WTC11 (cell line): ENCODE measurements at regions not wholly inside any gene's neighbourhood (a gene's known extent, or its start where the extent isn't known, plus 50 kb on each side); places are given as distances from the start of the nearest gene placed in this dataset.

Experiments used
- ATAC-seq: fragments of 200-7000 bp; cut with Tn5 transposase; 2 replicates; pipeline ENCODE4 v1.10.0; 2021; ENCODE audit warnings: mild to moderate bottlenecking, moderate library complexity
- CTCF ChIA-PET: fragments of 300-600 bp; sonication (Branson Sonifier 250); formaldehyde crosslinking; loops from one replicate; lab custom pipeline; 2021; ENCODE audit warnings: antibody characterized with exemption; lab: Charles Lee
- POLR2A ChIA-PET: fragments of 350-600 bp; sonication (Branson Sonifier 250); formaldehyde crosslinking; loops from one replicate; lab custom pipeline; 2021; ENCODE audit warnings: antibody characterized with exemption; lab: Charles Lee
- DNase-seq: peaks from one replicate; pipeline ENCODE4 v3.0.0; 2021; ENCODE audit warnings: low spot score
- H3K27ac Mint-ChIP-seq: 2 replicates; pipeline ENCODE4 v1.8.0; 2021; ENCODE audit warnings: mixed read lengths
- H3K27me3 Mint-ChIP-seq: 2 replicates; pipeline ENCODE4 v1.8.0; 2021; ENCODE audit warnings: low read depth, mild to moderate bottlenecking, moderate library complexity, mixed read lengths
- H3K36me3 Mint-ChIP-seq: 2 replicates; pipeline ENCODE4 v1.8.0; 2021; ENCODE audit warnings: mixed read lengths
- H3K4me1 Mint-ChIP-seq: 2 replicates; pipeline ENCODE4 v1.8.0; 2022; ENCODE audit warnings: mixed read lengths
- H3K4me3 Mint-ChIP-seq: 2 replicates; pipeline ENCODE4 v1.8.0; 2021; ENCODE audit warnings: mild to moderate bottlenecking, moderate library complexity, mixed read lengths
- H3K9me3 Mint-ChIP-seq: 2 replicates; pipeline ENCODE4 v1.8.0; 2021; ENCODE audit warnings: mixed read lengths
- ARID4B ChIP-seq: sonication (generic); formaldehyde crosslinking; IDR thresholded peaks from 2 replicates; pipeline ENCODE4 v1.8.0; 2023; ENCODE audit warnings: missing genetic modification reagents, mild to moderate bottlenecking, borderline replicate concordance
- ATF1 ChIP-seq: sonication (generic); formaldehyde crosslinking; IDR thresholded peaks from 2 replicates; pipeline ENCODE4 v1.8.1; 2023; ENCODE audit warnings: mild to moderate bottlenecking, moderate library complexity, missing genetic modification reagents
- CBFB ChIP-seq: sonication (generic); formaldehyde crosslinking; IDR thresholded peaks from 2 replicates; pipeline ENCODE4 v1.8.1; 2022; ENCODE audit warnings: mild to moderate bottlenecking, low read depth, missing genetic modification reagents
- CREB1 ChIP-seq: sonication (generic); formaldehyde crosslinking; IDR thresholded peaks from 2 replicates; pipeline ENCODE4 v1.8.0; 2023; ENCODE audit warnings: mild to moderate bottlenecking, missing genetic modification reagents
- E2F4 ChIP-seq: sonication (generic); formaldehyde crosslinking; IDR thresholded peaks from 2 replicates; pipeline ENCODE4 v1.8.1; 2022; ENCODE audit warnings: low read depth, mild to moderate bottlenecking, moderate library complexity, missing genetic modification reagents, borderline replicate concordance
- ESRRA ChIP-seq: sonication (generic); formaldehyde crosslinking; IDR thresholded peaks from 2 replicates; pipeline ENCODE4 v1.8.1; 2022; ENCODE audit warnings: mild to moderate bottlenecking, missing genetic modification reagents, borderline replicate concordance
- GABPB1 ChIP-seq: sonication (generic); formaldehyde crosslinking; IDR thresholded peaks from 2 replicates; pipeline ENCODE4 v1.8.1; 2023; ENCODE audit warnings: mild to moderate bottlenecking, missing genetic modification reagents
- GTF2I ChIP-seq: fragments of 250-450 bp; sonication (Bioruptor Pico); conservative IDR thresholded peaks from 2 replicates; pipeline ENCODE4 v1.4.0; 2021; ENCODE audit warnings: mild to moderate bottlenecking
- HMGA2 ChIP-seq: fragments of 250-450 bp; sonication (Bioruptor Pico); IDR thresholded peaks from 2 replicates; pipeline ENCODE4 v1.4.0; 2021; ENCODE audit warnings: mild to moderate bottlenecking, moderate library complexity
- IRF1 ChIP-seq: sonication (generic); formaldehyde crosslinking; IDR thresholded peaks from 2 replicates; pipeline ENCODE4 v1.8.0; 2023; ENCODE audit warnings: missing genetic modification reagents
- JUN ChIP-seq: sonication (generic); formaldehyde crosslinking; IDR thresholded peaks from 2 replicates; pipeline ENCODE4 v1.8.0; 2023; ENCODE audit warnings: mild to moderate bottlenecking, missing genetic modification reagents
- MLX ChIP-seq: sonication (generic); formaldehyde crosslinking; IDR thresholded peaks from 2 replicates; pipeline ENCODE4 v1.8.1; 2023; ENCODE audit warnings: mild to moderate bottlenecking, missing genetic modification reagents, moderate library complexity
- NFYB ChIP-seq: sonication (generic); formaldehyde crosslinking; conservative IDR thresholded peaks from 2 replicates; pipeline ENCODE4 v1.8.0; 2022; ENCODE audit warnings: low read depth, missing genetic modification reagents
- NR2C2 ChIP-seq: sonication (generic); formaldehyde crosslinking; IDR thresholded peaks from 2 replicates; pipeline ENCODE4 v1.8.0; 2022; ENCODE audit warnings: mild to moderate bottlenecking, missing genetic modification reagents
- PREB ChIP-seq: sonication (generic); formaldehyde crosslinking; IDR thresholded peaks from 2 replicates; pipeline ENCODE4 v1.8.1; 2022; ENCODE audit warnings: mild to moderate bottlenecking, missing genetic modification reagents, moderate library complexity, borderline replicate concordance
- SMAD3 ChIP-seq: sonication (generic); formaldehyde crosslinking; IDR thresholded peaks from 2 replicates; pipeline ENCODE4 v1.8.0; 2022; ENCODE audit warnings: missing genetic modification reagents, mild to moderate bottlenecking, borderline replicate concordance
- SOX15 ChIP-seq: fragments of 250-450 bp; sonication (Bioruptor Pico); IDR thresholded peaks from 2 replicates; pipeline ENCODE4 v1.9.0; 2021; ENCODE audit warnings: mild to moderate bottlenecking
- TEAD1 ChIP-seq: sonication (generic); formaldehyde crosslinking; IDR thresholded peaks from 2 replicates; pipeline ENCODE4 v1.8.0; 2022; ENCODE audit warnings: mild to moderate bottlenecking, missing genetic modification reagents
- USF2 ChIP-seq: sonication (generic); formaldehyde crosslinking; IDR thresholded peaks from 2 replicates; pipeline ENCODE4 v1.8.1; 2023; ENCODE audit warnings: mild to moderate bottlenecking, missing genetic modification reagents, moderate library complexity
- ZMAT4 ChIP-seq: fragments of 250-450 bp; sonication (Bioruptor Pico); IDR thresholded peaks from 2 replicates; pipeline ENCODE4 v1.9.0; 2021; ENCODE audit warnings: mild to moderate bottlenecking
- ZNF138 ChIP-seq: sonication (generic); formaldehyde crosslinking; conservative IDR thresholded peaks from 2 replicates; pipeline ENCODE4 v1.8.1; 2022; ENCODE audit warnings: mild to moderate bottlenecking, moderate library complexity, missing genetic modification reagents
- ZNF232 ChIP-seq: sonication (generic); formaldehyde crosslinking; IDR thresholded peaks from 2 replicates; pipeline ENCODE4 v1.8.0; 2022; ENCODE audit warnings: mild to moderate bottlenecking, missing genetic modification reagents
- ZNF281 ChIP-seq: sonication (generic); formaldehyde crosslinking; IDR thresholded peaks from 2 replicates; pipeline ENCODE4 v1.8.0; 2023; ENCODE audit warnings: mild to moderate bottlenecking, missing genetic modification reagents
- ZNF671 ChIP-seq: fragments of 250-450 bp; sonication (Bioruptor Pico); IDR thresholded peaks from 2 replicates; pipeline ENCODE4 v1.8.0; 2021; ENCODE audit warnings: mild to moderate bottlenecking

GRCh38 chr18:38174173-38174572, 608.6 kb upstream of the CELF4 start:
- no peak for DNase-seq
- POLR2A ChIA-PET, result interaction anchor here (0.6 kb wide), 1 partner anchor 9 kb away, joined by 4 read pairs; no protein-coding TSS in a partner anchor
- no peaks in the 10 kb centered on the region for H3K36me3 Mint-ChIP-seq
- no peak overlapping the region for H3K27ac Mint-ChIP-seq
- peak; percentile 65 for ATAC-seq
- H3K9me3 Mint-ChIP-seq, result no peaks in the 10 kb centered on the region
- H3K4me1 Mint-ChIP-seq, result peaks cover 14% of the 10 kb centered on the region
- CTCF ChIA-PET, result no interaction called here
- no peaks in the 10 kb centered on the region; the same call in 1 of the 2 replicates for H3K27me3 Mint-ChIP-seq
- no peak overlapping the region for H3K4me3 Mint-ChIP-seq
- TF ChIP-seq MLX (CRISPR knock-in tag) (no peak), ZNF671 (CRISPR knock-in tag) (no peak), TEAD1 (CRISPR knock-in tag) (no peak), SMAD3 (CRISPR knock-in tag) (no peak), SOX15 (CRISPR knock-in tag) (no peak), NR2C2 (CRISPR knock-in tag) (no peak), PREB (CRISPR knock-in tag) (no peak), ARID4B (CRISPR knock-in tag) (no peak), ZNF232 (no peak), ZMAT4 (CRISPR knock-in tag) (no peak), CREB1 (no peak), ZNF281 (CRISPR knock-in tag) (no peak), ESRRA (no peak), JUN (no peak), GTF2I (CRISPR knock-in tag) (no peak), ZNF138 (CRISPR knock-in tag) (no peak), HMGA2 (no peak), NFYB (no peak)

GRCh38 chr18:38170845-38171244, 605.2 kb upstream of the CELF4 start:
- Mint-ChIP-seq H3K9me3 (peaks cover 5% of the 10 kb centered on the region; the same call in 1 of the 2 replicates), H3K36me3 (no peaks in the 10 kb centered on the region), H3K27ac (no peak overlapping the region), H3K27me3 (no peaks in the 10 kb centered on the region; the same call in 1 of the 2 replicates), H3K4me3 (no peak overlapping the region), H3K4me1 (peaks cover 14% of the 10 kb centered on the region)
- ChIA-PET POLR2A (no interaction called here), CTCF (no interaction called here)
- ATAC-seq (no peak), DNase-seq (no peak)
- TF ChIP-seq E2F4 (CRISPR knock-in tag) (no peak), ATF1 (CRISPR knock-in tag) (no peak), IRF1 (CRISPR knock-in tag) (no peak), GABPB1 (CRISPR knock-in tag) (no peak), CBFB (CRISPR knock-in tag) (no peak), MLX (CRISPR knock-in tag) (no peak), USF2 (no peak), ZMAT4 (CRISPR knock-in tag) (no peak)
